ENCODE measurements at regions not wholly inside any gene's neighbourhood (a gene's known extent, or its start where the extent isn't known, plus 50 kb on each side); places are given as distances from the start of the nearest gene placed in this dataset.

DNA sequence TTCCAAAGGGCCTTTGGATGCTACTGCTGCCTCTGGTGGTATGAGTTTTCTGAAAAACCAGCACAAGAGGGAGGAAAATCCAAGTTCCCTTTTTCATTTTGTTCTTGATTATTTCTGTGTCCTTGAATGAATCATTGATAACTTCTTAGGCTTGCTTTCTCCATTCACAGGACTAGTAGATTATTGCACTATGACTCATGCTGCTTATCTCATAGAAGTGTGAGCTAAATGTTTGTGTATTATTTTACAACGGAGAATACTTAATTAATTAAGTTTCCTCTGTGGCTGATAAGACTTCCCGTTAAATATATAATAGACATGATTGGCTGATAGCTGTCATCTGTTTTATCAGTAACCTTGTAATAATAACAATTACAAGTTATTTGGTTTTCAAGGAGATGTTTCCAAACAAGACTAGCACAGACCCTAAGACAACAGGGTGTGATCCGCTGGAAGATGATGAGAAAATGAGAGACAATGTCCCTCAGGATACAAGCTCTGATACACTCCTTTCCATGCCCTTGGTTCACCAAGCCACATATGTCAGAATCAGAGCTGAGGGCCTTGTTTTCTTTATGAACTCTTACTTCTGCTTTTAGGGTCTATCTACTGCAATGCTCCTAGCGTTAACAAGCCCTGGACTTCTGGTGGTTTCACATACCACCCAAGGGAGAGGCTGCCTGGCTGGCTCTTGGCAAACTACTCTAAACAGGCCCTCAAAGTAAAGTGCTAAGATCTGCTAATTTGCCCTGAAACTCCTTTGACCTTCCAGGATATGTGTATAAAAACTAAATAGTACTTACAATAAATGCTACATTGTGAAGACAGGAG, 1078.3 kb downstream of the TTLL7 start:
- ChIA-PET POLR2A (no interaction called here), SMC1A (ENCODE audit: uncharacterized antibody, unreplicated experiment) (no interaction called here), CTCF (interaction anchor here (0.9 kb wide), 1 partner anchor 94 kb away, joined by 3 read pairs; no protein-coding TSS in a partner anchor), RAD21 (ENCODE audit: unreplicated experiment) (no interaction called here)
- in situ Hi-C loops (cut with MboI) (no loop called here), intact Hi-C loops (cut with micrococcal nuclease; ENCODE audit: unreplicated experiment) (no loop called here)
- BruUV-seq (replicated peaks) = no TSS peak
- Histone ChIP-seq H3K27ac (ENCODE audit: control insufficient read depth, insufficient read depth) (no peak overlapping the region), H3K4me3 (no peak overlapping the region), H3K9me3 (replicated peaks; ENCODE audit: control insufficient read depth, insufficient read depth, low read length) (no peaks in the 10 kb centered on the region), H3K27me3 (replicated peaks in 1 of 2; ENCODE audit: control insufficient read depth in 2 of 2, insufficient read depth in 2 of 2, low read length in 1 of 2) (no peaks in the 10 kb centered on the region), H3K36me3 (ENCODE audit: control insufficient read depth in 2 of 2, insufficient read depth in 2 of 2, low read length in 1 of 2) (no peaks in the 10 kb centered on the region), H3K4me1 (ENCODE audit: control insufficient read depth, insufficient read depth, low read length) (no peaks in the 10 kb centered on the region), H3K9ac (ENCODE audit: control insufficient read depth, insufficient read depth, low read length) (no peak overlapping the region), H4K20me1 (ENCODE audit: control insufficient read depth, insufficient read depth) (no peaks in the 10 kb centered on the region), H3K4me2 (ENCODE audit: control insufficient read depth, insufficient read depth) (no peak overlapping the region), H3K79me2 (ENCODE audit: control insufficient read depth, insufficient read depth, low read length) (no peaks in the 10 kb centered on the region), H2AFZ (ENCODE audit: control insufficient read depth, low read depth, low read length) (no peak overlapping the region)
- WGBS (ENCODE audit: insufficient coverage, insufficient replicate concordance, low lambda C conversion rate, missing lambda C conversion rate) = 58% methylated on average over 4 of the region's 4 CpGs
- no peak for TF ChIP-seq CHD4 (IDR thresholded peaks at IDR 0.05)
- TF ChIP-seq, protein P1, sequence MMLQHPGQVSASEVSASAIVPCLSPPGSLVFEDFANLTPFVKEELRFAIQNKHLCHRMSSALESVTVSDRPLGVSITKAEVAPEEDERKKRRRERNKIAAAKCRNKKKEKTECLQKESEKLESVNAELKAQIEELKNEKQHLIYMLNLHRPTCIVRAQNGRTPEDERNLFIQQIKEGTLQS (IDR thresholded peaks at IDR 0.05; ENCODE audit: borderline replicate concordance, extremely low read depth, low read depth, low read length) = no peak
- no peak for TF ChIP-seq FOXK2 (IDR thresholded peaks at IDR 0.05)
- TF ChIP-seq STAT1 (conservative IDR thresholded peaks at IDR 0.05) = no peak
- no peak for TF ChIP-seq ZNF384 (IDR thresholded peaks at IDR 0.05; ENCODE audit: borderline replicate concordance, low read depth, low read length)
- no peak for TF ChIP-seq SUPT20H (IDR thresholded peaks at IDR 0.05; ENCODE audit: borderline replicate concordance, control insufficient read depth, low read depth, low read length)
- ATAC-seq = peak; percentile 20; the same call in 1 of the 3 replicates
- no peak for FAIRE-seq
- DNase-seq (ENCODE audit: low read depth, low spot score) = no peak

DNA sequence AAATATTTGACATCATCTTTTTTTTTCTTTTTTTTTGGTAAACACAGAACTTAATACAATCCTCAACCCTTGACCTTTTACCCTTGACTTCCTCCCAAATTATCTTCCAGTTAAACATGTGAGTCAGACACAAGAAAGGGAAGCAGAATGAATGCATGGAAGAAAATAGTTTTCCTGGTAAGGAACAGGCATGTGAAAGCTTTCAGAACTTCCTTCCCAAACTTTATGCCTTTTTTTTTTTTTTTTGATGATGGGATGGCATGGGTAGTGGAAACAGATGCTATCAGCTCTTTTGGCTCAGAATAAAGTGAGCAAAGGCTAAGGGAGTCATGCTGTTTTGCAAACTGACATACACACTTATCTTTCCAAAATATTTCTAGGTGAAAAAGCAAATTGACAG, 1079.1 kb downstream of the TTLL7 start:
- Histone ChIP-seq H2AFZ (ENCODE audit: control insufficient read depth, low read depth, low read length) (no peak overlapping the region), H3K27me3 (replicated peaks in 1 of 2; ENCODE audit: control insufficient read depth in 2 of 2, insufficient read depth in 2 of 2, low read length in 1 of 2) (no peaks in the 10 kb centered on the region), H3K4me3 (no peak overlapping the region), H3K4me1 (ENCODE audit: control insufficient read depth, insufficient read depth, low read length) (no peaks in the 10 kb centered on the region), H3K4me2 (ENCODE audit: control insufficient read depth, insufficient read depth) (no peak overlapping the region), H3K9me3 (replicated peaks; ENCODE audit: control insufficient read depth, insufficient read depth, low read length) (no peaks in the 10 kb centered on the region), H3K79me2 (ENCODE audit: control insufficient read depth, insufficient read depth, low read length) (no peaks in the 10 kb centered on the region), H3K27ac (ENCODE audit: control insufficient read depth, insufficient read depth) (no peak overlapping the region), H4K20me1 (ENCODE audit: control insufficient read depth, insufficient read depth) (no peaks in the 10 kb centered on the region), H3K36me3 (ENCODE audit: control insufficient read depth in 2 of 2, insufficient read depth in 2 of 2, low read length in 1 of 2) (no peaks in the 10 kb centered on the region), H3K9ac (ENCODE audit: control insufficient read depth, insufficient read depth, low read length) (no peak overlapping the region)
- SMC1A ChIA-PET (ENCODE audit: uncharacterized antibody, unreplicated experiment) = no interaction called here
- BruUV-seq (replicated peaks) = no TSS peak
- in situ Hi-C loops (cut with MboI) = no loop called here
- CTCF ChIA-PET = interaction anchor here (0.9 kb wide), 1 partner anchor 95 kb away, joined by 3 read pairs; no protein-coding TSS in a partner anchor
- no peak for DNase-seq (ENCODE audit: low read depth, low spot score)
- POLR2A ChIA-PET = interaction anchor here (0.6 to 0.7 kb wide), 2 partner anchors 43 to 72 kb away, joined by 3 read pairs; no protein-coding TSS in a partner anchor
- TF ChIP-seq, protein P2, sequence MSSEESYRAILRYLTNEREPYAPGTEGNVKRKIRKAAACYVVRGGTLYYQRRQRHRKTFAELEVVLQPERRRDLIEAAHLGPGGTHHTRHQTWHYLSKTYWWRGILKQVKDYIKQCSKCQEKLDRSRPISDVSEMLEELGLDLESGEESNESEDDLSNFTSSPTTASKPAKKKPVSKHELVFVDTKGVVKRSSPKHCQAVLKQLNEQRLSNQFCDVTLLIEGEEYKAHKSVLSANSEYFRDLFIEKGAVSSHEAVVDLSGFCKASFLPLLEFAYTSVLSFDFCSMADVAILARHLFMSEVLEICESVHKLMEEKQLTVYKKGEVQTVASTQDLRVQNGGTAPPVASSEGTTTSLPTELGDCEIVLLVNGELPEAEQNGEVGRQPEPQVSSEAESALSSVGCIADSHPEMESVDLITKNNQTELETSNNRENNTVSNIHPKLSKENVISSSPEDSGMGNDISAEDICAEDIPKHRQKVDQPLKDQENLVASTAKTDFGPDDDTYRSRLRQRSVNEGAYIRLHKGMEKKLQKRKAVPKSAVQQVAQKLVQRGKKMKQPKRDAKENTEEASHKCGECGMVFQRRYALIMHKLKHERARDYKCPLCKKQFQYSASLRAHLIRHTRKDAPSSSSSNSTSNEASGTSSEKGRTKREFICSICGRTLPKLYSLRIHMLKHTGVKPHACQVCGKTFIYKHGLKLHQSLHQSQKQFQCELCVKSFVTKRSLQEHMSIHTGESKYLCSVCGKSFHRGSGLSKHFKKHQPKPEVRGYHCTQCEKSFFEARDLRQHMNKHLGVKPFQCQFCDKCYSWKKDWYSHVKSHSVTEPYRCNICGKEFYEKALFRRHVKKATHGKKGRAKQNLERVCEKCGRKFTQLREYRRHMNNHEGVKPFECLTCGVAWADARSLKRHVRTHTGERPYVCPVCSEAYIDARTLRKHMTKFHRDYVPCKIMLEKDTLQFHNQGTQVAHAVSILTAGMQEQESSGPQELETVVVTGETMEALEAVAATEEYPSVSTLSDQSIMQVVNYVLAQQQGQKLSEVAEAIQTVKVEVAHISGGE (CRISPR knock-in tag; IDR thresholded peaks at IDR 0.05) = no peak
- TF ChIP-seq TARDBP (IDR thresholded peaks at IDR 0.05; ENCODE audit: borderline replicate concordance) = no peak
- TF ChIP-seq BCL11A (IDR thresholded peaks at IDR 0.05; ENCODE audit: low read depth, low read length) = no peak
- no peak for TF ChIP-seq STAT1 (conservative IDR thresholded peaks at IDR 0.05)
- RAD21 ChIA-PET (ENCODE audit: unreplicated experiment) = no interaction called here
- no peak for FAIRE-seq
- intact Hi-C loops (cut with micrococcal nuclease; ENCODE audit: unreplicated experiment) = no loop called here
- ATAC-seq = no peak
